Stimulated activated CD8-positive, alpha-beta memory T cell treated with anti-CD3 and anti-CD28 coated beads, Interleukin-7, amount 100 ng/mL, for 1 hour (primary cell): ENCODE measurements at regions not wholly inside any gene's neighbourhood (a gene's known extent, or its start where the extent isn't known, plus 50 kb on each side); places are given as distances from the start of the nearest gene placed in this dataset.
"Not testable (repeated sequence)": the region's sequence is repeated elsewhere in the genome, so short reads cannot be mapped to it uniquely, and the experiment has no call there.

ENCODE experiments used
- DNase-seq, 2 donors: peaks; one replicate each; pipeline ENCODE4 v3.0.0-alpha.2; 2020; ENCODE audit warnings: low read depth in 2 of 2

- no peak for DNase-seq
These were observed 192.1 kb downstream of the CTTN start for GRCh38 chr11:70590356-70590991.

GRCh38 chr11:70592641-70593165, 194.4 kb downstream of the CTTN start:
- no peak for DNase-seq

GRCh38 chr11:70593446-70593983, 195.2 kb downstream of the CTTN start:
- no peak for DNase-seq

GRCh38 chr11:70594031-70594430, 195.7 kb downstream of the CTTN start:
- DNase-seq = no peak

- no peak for DNase-seq
These were observed 196.3 kb downstream of the CTTN start for GRCh38 chr11:70594606-70595005.

- no peak for DNase-seq
These were observed 196.7 kb downstream of the CTTN start for GRCh38 chr11:70595016-70595415.

- DNase-seq = no peak
These were observed 197.1 kb downstream of the CTTN start for GRCh38 chr11:70595452-70595851.

GRCh38 chr11:70596091-70596490, 197.8 kb downstream of the CTTN start:
- DNase-seq = no peak

GRCh38 chr11:70597006-70597555, 198.8 kb downstream of the CTTN start:
- DNase-seq = no peak

- no peak for DNase-seq
These were observed 199.7 kb downstream of the CTTN start for GRCh38 chr11:70597751-70598625.

GRCh38 chr11:70600911-70601415, 202.6 kb downstream of the CTTN start:
- DNase-seq = not testable (repeated sequence)

- DNase-seq = no peak
These were observed 203.7 kb downstream of the CTTN start for GRCh38 chr11:70601861-70602538.

- DNase-seq = no peak
These were observed 204.9 kb downstream of the CTTN start for GRCh38 chr11:70603114-70603755.

- no peak for DNase-seq
These were observed 205.5 kb downstream of the CTTN start for GRCh38 chr11:70603756-70604211.

- DNase-seq = no peak
These were observed 205.9 kb downstream of the CTTN start for GRCh38 chr11:70604221-70604620.

- no peak for DNase-seq
These were observed 206.5 kb downstream of the CTTN start for GRCh38 chr11:70604630-70605467.

GRCh38 chr11:70605468-70605815, 207.1 kb downstream of the CTTN start:
- no peak for DNase-seq

- no peak for DNase-seq
These were observed 207.5 kb downstream of the CTTN start for GRCh38 chr11:70605846-70606245.

- no peak for DNase-seq
These were observed 208.1 kb downstream of the CTTN start for GRCh38 chr11:70606248-70606950.

- no peak for DNase-seq
These were observed 208.6 kb downstream of the CTTN start for GRCh38 chr11:70606951-70607330.
